H1 (cell line): ENCODE measurements at regions not wholly inside any gene's neighbourhood (a gene's known extent, or its start where the extent isn't known, plus 50 kb on each side); places are given as distances from the start of the nearest gene placed in this dataset.

ENCODE experiments used
- CTCF ChIA-PET: fragments of 300-600 bp; sonication (Branson Sonifier 250); formaldehyde crosslinking; loops from one replicate; lab custom pipeline; 2021; ENCODE audit not compliant: partially characterized antibody; lab: Charles Lee
- POLR2A ChIA-PET: fragments of 300-600 bp; sonication (Branson Sonifier 250); formaldehyde crosslinking; loops from one replicate; lab custom pipeline; 2021; ENCODE audit warnings: inconsistent platforms; ENCODE audit not compliant: partially characterized antibody; lab: Charles Lee
- DNase-seq, 2 experiments: peaks; one replicate each; pipeline versions ENCODE4 v3.0.0 to v3.0.0-alpha.2; 2010 to 2022; ENCODE audit warnings: low spot score in 2 of 2, low read depth in 1 of 2, mixed read lengths in 1 of 2
- FAIRE-seq: peaks from 2 replicates; lab custom pipeline; 2011; peaks lifted over from hg19 to GRCh38; lab: Jason Lieb, UNC
- H2AFZ ChIP-seq: 2 replicates; pipeline ENCODE4 v1.8.1; 2012; ENCODE audit warnings: low read length, inconsistent platforms
- H2AK5ac ChIP-seq: 2 replicates; pipeline ENCODE4 v1.6.1; 2013; ENCODE audit warnings: low read depth, low read length
- H2BK120ac ChIP-seq: replicated peaks from 2 replicates; pipeline ENCODE3; 2013; ENCODE audit warnings: low read depth, low read length, inconsistent platforms
- H2BK12ac ChIP-seq: 2 replicates; pipeline ENCODE4 v1.6.1; 2013; ENCODE audit warnings: low read depth, low read length
- H2BK15ac ChIP-seq: 2 replicates; pipeline ENCODE4 v1.6.1; 2013; ENCODE audit warnings: low read length
- H2BK20ac ChIP-seq: 2 replicates; pipeline ENCODE4 v1.6.1; 2013; ENCODE audit warnings: low read length
- H2BK5ac ChIP-seq: 2 replicates; pipeline ENCODE4 v1.6.1; 2013; ENCODE audit warnings: low read depth, low read length
- H3K14ac ChIP-seq: 2 replicates; pipeline ENCODE4 v1.6.1; 2013; ENCODE audit warnings: inconsistent platforms; ENCODE audit not compliant: insufficient read length
- H3K18ac ChIP-seq: 2 replicates; pipeline ENCODE4 v1.6.1; 2013; ENCODE audit warnings: low read length; ENCODE audit errors: extremely low read depth
- H3K23ac ChIP-seq: 2 replicates; pipeline ENCODE4 v1.6.1; 2013; ENCODE audit warnings: inconsistent platforms; ENCODE audit not compliant: insufficient read length
- H3K23me2 ChIP-seq: 2 replicates; pipeline ENCODE4 v1.6.1; 2013; ENCODE audit warnings: low read depth, low read length
- H3K27ac ChIP-seq: 2 replicates; pipeline ENCODE4 v1.6.1; 2011; ENCODE audit warnings: low read depth, low read length, inconsistent platforms
- H3K27me3 ChIP-seq, 4 experiments: replicated peaks in 1 of 4; 1 replicate in 1 of 4; 2 replicates in 3 of 4; pipeline versions ENCODE4 v1.6.1 to v1.8.1; 2011 to 2013; ENCODE audit warnings: low read length in 3 of 4, mild to moderate bottlenecking in 3 of 4, inconsistent platforms in 2 of 4, mixed read lengths in 2 of 4, moderate library complexity in 1 of 4; ENCODE audit not compliant: control insufficient read depth in 3 of 4, insufficient read depth in 3 of 4; ENCODE audit errors: extremely low read depth in 1 of 4
- H3K36me3 ChIP-seq, 4 experiments: 2 replicates each; pipeline versions ENCODE4 v1.6.1 to v1.8.1; 2011 to 2013; ENCODE audit warnings: mild to moderate bottlenecking in 4 of 4, low read length in 3 of 4, moderate library complexity in 2 of 4, control low read depth in 1 of 4, inconsistent platforms in 1 of 4; ENCODE audit not compliant: insufficient read depth in 4 of 4, control insufficient read depth in 2 of 4
- H3K4ac ChIP-seq: replicated peaks from 2 replicates; pipeline ENCODE3; 2013; ENCODE audit warnings: low read length, low read depth, mixed read lengths, inconsistent platforms; ENCODE audit not compliant: insufficient read length
- H3K4me1 ChIP-seq, 4 experiments: replicated peaks in 1 of 4; 1 replicate in 1 of 4; 2 replicates in 3 of 4; pipeline versions ENCODE4 v1.6.1 to v1.8.1; 2011 to 2013; ENCODE audit warnings: low read length in 3 of 4, inconsistent platforms in 2 of 4, mixed read lengths in 1 of 4; ENCODE audit not compliant: insufficient read depth in 4 of 4, control insufficient read depth in 3 of 4
- H3K4me2 ChIP-seq, 2 experiments: 2 replicates each; pipeline versions ENCODE4 v1.6.1 to v1.8.1; 2011 to 2013; ENCODE audit warnings: low read depth in 2 of 2, low read length in 2 of 2, control low read depth in 1 of 2, inconsistent platforms in 1 of 2, mild to moderate bottlenecking in 1 of 2; ENCODE audit not compliant: insufficient read depth in 1 of 2
- H3K4me3 ChIP-seq, 4 experiments: fragments of 200-600, 300-600 bp in 1 of 4; sonication (generic), shearing (Covaris generic), sonication (Bioruptor Twin) in 1 of 4; 2 replicates each; pipeline versions ENCODE4 v1.5.1 to v1.8.1; 2011 to 2016; ENCODE audit warnings: low read length in 4 of 4, low read depth in 3 of 4, control low read depth in 2 of 4, inconsistent platforms in 2 of 4, mild to moderate bottlenecking in 2 of 4, mixed read lengths in 1 of 4, moderate library complexity in 1 of 4; ENCODE audit not compliant: insufficient read depth in 2 of 4; ENCODE audit errors: extremely low read depth in 1 of 4
- H3K56ac ChIP-seq: replicated peaks from 2 replicates; pipeline ENCODE3; 2013; ENCODE audit warnings: low read depth, mild to moderate bottlenecking, mixed read lengths, low read length, inconsistent platforms; ENCODE audit not compliant: insufficient read length
- H3K79me1 ChIP-seq: 2 replicates; pipeline ENCODE4 v1.6.1; 2013; ENCODE audit warnings: low read depth, low read length, control low read depth
- H3K79me2 ChIP-seq, 2 experiments: 2 replicates each; pipeline versions ENCODE4 v1.6.1 to v1.8.1; 2012 to 2013; ENCODE audit warnings: low read length in 2 of 2, mild to moderate bottlenecking in 2 of 2, inconsistent platforms in 1 of 2; ENCODE audit not compliant: insufficient read depth in 2 of 2, control insufficient read depth in 1 of 2
- H3K9ac ChIP-seq, 4 experiments: replicated peaks in 1 of 4; 1 replicate in 1 of 4; 2 replicates in 3 of 4; pipeline versions ENCODE4 v1.6.1 to v1.8.1; 2011 to 2013; ENCODE audit warnings: low read depth in 3 of 4, low read length in 3 of 4, control low read depth in 2 of 4, mild to moderate bottlenecking in 2 of 4, moderate library complexity in 2 of 4, inconsistent platforms in 1 of 4; ENCODE audit errors: extremely low read depth in 1 of 4
- H3K9me3 ChIP-seq, 2 experiments: 2 replicates each; pipeline versions ENCODE4 v1.6.1 to v1.8.1; 2012 to 2013; ENCODE audit warnings: mild to moderate bottlenecking in 2 of 2, moderate library complexity in 2 of 2, control low read depth in 1 of 2, inconsistent platforms in 1 of 2, low read depth in 1 of 2, low read length in 1 of 2, mixed read lengths in 1 of 2; ENCODE audit not compliant: insufficient read depth in 2 of 2
- H4K20me1 ChIP-seq, 2 experiments: replicated peaks in 1 of 2; 2 replicates each; pipeline versions ENCODE3 to v1.8.1; 2011 to 2013; ENCODE audit warnings: inconsistent platforms in 2 of 2, low read length in 2 of 2, mild to moderate bottlenecking in 1 of 2; ENCODE audit not compliant: insufficient read depth in 2 of 2, control insufficient read depth in 1 of 2
- H4K5ac ChIP-seq: 2 replicates; pipeline ENCODE4 v1.6.1; 2013; ENCODE audit warnings: low read length, low read depth, mixed read lengths, inconsistent platforms; ENCODE audit not compliant: insufficient read length
- H4K8ac ChIP-seq: 2 replicates; pipeline ENCODE4 v1.8.0; 2013; ENCODE audit warnings: mild to moderate bottlenecking, moderate library complexity, low read length, inconsistent platforms; ENCODE audit not compliant: insufficient read depth; ENCODE audit errors: extremely low read depth
- H4K91ac ChIP-seq: replicated peaks from 2 replicates; pipeline ENCODE3; 2013; ENCODE audit warnings: low read length, mixed read lengths, inconsistent platforms; ENCODE audit not compliant: insufficient read length
- ATF2 ChIP-seq: IDR thresholded peaks from 2 replicates; pipeline ENCODE4 v1.6.1; 2012; ENCODE audit warnings: low read length, inconsistent platforms
- BCL11A ChIP-seq, 2 experiments: IDR thresholded peaks; one replicate each; pipeline ENCODE4 v1.6.1; 2011; ENCODE audit warnings: low read depth in 2 of 2, low read length in 2 of 2, mild to moderate bottlenecking in 2 of 2
- CBX5 ChIP-seq: fragments of 300-800, 300-1000 bp; sonication (generic); IDR thresholded peaks from 2 replicates; pipeline ENCODE4 v1.7.1; 2016; ENCODE audit warnings: antibody characterized with exemption, low read length, low read depth
- GTF2F1 ChIP-seq: IDR thresholded peaks from 2 replicates; pipeline ENCODE4 v1.6.1; 2012; ENCODE audit warnings: low read depth, low read length, improper control_type of control experiment, borderline replicate concordance
- JUN ChIP-seq: IDR thresholded peaks from 2 replicates; pipeline ENCODE4 v1.6.1; 2011; ENCODE audit warnings: low read depth, mild to moderate bottlenecking, improper control_type of control experiment, low read length
- NRF1 ChIP-seq: IDR thresholded peaks from 2 replicates; pipeline ENCODE4 v1.6.1; 2011; ENCODE audit warnings: mild to moderate bottlenecking, low read depth, low read length, improper control_type of control experiment
- POU5F1 ChIP-seq: IDR thresholded peaks from 2 replicates; pipeline ENCODE4 v1.6.1; 2011; ENCODE audit warnings: low read depth, mild to moderate bottlenecking, low read length, moderate library complexity
- TEAD4 ChIP-seq: IDR thresholded peaks from 2 replicates; pipeline ENCODE4 v1.6.1; 2012; ENCODE audit warnings: low read depth, low read length, inconsistent platforms, mixed read lengths
- WGBS, 2 experiments: shearing (Covaris generic) in 1 of 2; methylation state at CpG; one replicate each; pipeline versions ENCODE4 v1.1.6 to v1.1.7; 2013 to 2015; ENCODE audit warnings: low lambda C conversion rate in 2 of 2, mixed read lengths in 2 of 2, inconsistent platforms in 1 of 2, low coverage in 1 of 2, missing lambda C conversion rate in 1 of 2; ENCODE audit not compliant: insufficient replicate concordance in 2 of 2, insufficient coverage in 1 of 2, insufficient read length in 1 of 2; ENCODE audit errors: extremely low coverage in 1 of 2, missing lambda C conversion rate in 1 of 2; 5-methylcytosine and 5-hydroxymethylcytosine counted together
- TF ChIP-seq, protein P1 (sequence below): IDR thresholded peaks from 2 replicates; pipeline ENCODE4 v1.6.1; 2012; ENCODE audit warnings: inconsistent platforms

- no peak overlapping the region for H2BK120ac ChIP-seq
These were observed 69.8 kb upstream of the FOXP4 start for GRCh38 chr6:41476401-41476800.

More at GRCh38 chr6:41476401-41476800, 69.8 kb upstream of the FOXP4 start:
- Histone ChIP-seq H4K5ac (no peak overlapping the region), H2AFZ (no peak overlapping the region), H3K9ac (no peak overlapping the region), H3K9me3 (no peaks in the 10 kb centered on the region), H3K27ac (no peak overlapping the region), H3K79me1 (no peaks in the 10 kb centered on the region), H3K4me1 (peaks cover 10 to 19% (median 14%) of the 10 kb centered on the region in 4 experiments), H3K4ac (no peak overlapping the region), H2BK5ac (no peak overlapping the region), H3K79me2 (no peaks in the 10 kb centered on the region), H2BK15ac (no peak overlapping the region), H3K23me2 (no peaks in the 10 kb centered on the region; the same call in 1 of the 2 replicates), H3K4me3 (no peak overlapping the region), H3K4me2 (no peak overlapping the region), H3K56ac (no peak overlapping the region), H4K8ac (no peak overlapping the region), H2AK5ac (no peak overlapping the region), H3K14ac (no peak overlapping the region), H3K23ac (no peak overlapping the region), H2BK12ac (no peak overlapping the region), H3K27me3 (peaks cover 7 to 33% (median 26%) of the 10 kb centered on the region in 4 experiments), H2BK20ac (no peak overlapping the region), H4K91ac (no peak overlapping the region), H4K20me1 (no peaks in the 10 kb centered on the region), H3K18ac (no peak overlapping the region), H3K36me3 (no peaks in the 10 kb centered on the region)
- DNase-seq (no peak), FAIRE-seq (no peak)
- POLR2A ChIA-PET = no interaction called here
- CTCF ChIA-PET = interaction anchor here (0.7 to 2.4 kb wide), 6 partner anchors 8 to 116 kb away, joined by 3 to 9 read pairs (median 5); no protein-coding TSS in a partner anchor
- WGBS, 2 experiments = 90% methylated on average over 4 of the region's 4 CpGs; no CpG with 5 or more reads in 1 of the 2 experiments
- TF ChIP-seq ATF2 (no peak), POU5F1 (no peak), BCL11A (IDR thresholded peaks at IDR 0.05; ENCODE audit: low read depth in 2 of 2, low read length in 2 of 2) (no peak), JUN (no peak), NRF1 (no peak), GTF2F1 (no peak), TEAD4 (no peak), CBX5 (no peak)
- TF ChIP-seq, protein P1, sequence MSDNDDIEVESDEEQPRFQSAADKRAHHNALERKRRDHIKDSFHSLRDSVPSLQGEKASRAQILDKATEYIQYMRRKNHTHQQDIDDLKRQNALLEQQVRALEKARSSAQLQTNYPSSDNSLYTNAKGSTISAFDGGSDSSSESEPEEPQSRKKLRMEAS = no peak
